ENCODE measurements at regions not wholly inside any gene's neighbourhood (a gene's known extent, or its start where the extent isn't known, plus 50 kb on each side); places are given as distances from the start of the nearest gene placed in this dataset.
"Not testable (repeated sequence)": the region's sequence is repeated elsewhere in the genome, so short reads cannot be mapped to it uniquely, and the experiment has no call there.

DNA sequence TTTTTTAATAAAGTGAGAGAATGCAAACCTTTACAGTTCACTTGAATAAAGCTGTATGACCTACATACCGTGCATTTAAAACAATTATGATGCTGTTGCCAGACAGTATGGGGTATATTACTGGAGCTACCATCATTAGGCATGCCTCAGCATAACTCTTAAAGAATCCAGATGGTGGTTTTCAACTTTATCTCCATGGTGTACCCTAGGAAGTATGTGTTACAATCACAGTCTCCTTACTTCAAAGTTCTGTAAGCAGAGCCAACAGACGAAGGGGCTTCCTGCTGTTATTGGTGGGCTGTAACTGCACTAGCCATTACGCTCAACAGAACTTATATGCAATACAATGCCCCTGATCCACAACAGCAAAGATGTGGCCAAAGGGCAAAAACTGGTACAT is 803.3 kb downstream of the DTWD2 start:
- no peak for DNase-seq (ENCODE audit: low spot score)

DNA sequence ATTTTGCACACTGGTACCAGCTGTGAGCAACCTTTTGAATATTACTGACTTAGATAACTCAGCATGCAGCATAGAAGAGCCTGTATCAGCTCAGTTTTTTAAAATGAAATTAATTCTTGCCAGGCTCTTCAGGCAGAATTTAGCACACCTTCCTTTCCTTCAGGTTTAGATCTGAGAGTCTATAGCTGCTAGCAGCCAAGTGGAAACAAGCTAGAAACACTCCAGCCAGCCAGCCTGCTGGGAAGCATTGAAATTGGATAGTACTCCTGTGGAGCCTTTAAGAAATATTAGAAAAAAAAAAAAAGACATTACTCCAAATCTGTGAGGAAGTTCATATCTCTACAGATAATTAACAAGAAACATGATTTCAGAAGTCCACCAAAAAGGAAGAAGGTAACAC is 812.2 kb downstream of the DTWD2 start:
- no peak for DNase-seq (ENCODE audit: low spot score)

DNA sequence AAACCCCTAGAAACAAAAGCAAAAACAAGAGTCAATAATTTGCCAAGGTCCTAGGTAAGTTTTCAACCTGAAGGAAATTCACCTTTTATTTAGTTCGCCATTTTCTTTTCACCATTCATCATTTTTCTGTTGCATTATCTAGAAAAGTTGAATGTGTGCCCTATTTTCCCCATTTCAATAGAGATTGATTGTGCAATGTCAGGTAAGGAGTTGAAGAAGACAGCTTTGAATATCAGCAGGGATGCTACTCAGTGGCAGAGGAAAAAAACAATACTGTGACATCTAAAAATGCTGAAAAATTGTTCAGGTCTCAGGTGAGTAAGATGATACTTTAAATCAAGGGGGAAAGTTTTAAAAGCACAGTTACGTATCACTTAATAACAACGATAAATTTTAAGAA is 813.7 kb downstream of the DTWD2 start:
- DNase-seq (ENCODE audit: low spot score) = no peak

DNA sequence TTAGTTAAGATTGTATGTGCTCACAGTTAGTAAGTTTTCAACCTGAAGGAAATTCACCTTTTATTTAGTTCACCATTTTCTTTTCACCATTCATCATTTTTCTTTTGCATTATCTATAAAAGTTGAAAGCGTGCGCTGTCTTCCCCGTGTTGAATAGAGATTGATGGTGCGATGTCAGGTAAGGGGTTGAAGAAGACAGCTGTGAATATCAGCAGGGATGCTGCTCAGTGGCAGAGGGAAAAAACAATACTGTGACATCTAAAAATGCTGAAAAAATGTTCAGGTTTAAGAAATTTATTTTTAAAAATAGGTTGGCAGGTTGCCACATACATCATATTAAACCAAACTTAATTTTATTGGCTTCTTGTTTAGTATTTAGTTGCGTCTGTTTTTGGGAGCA is 815.0 kb downstream of the DTWD2 start:
- DNase-seq (ENCODE audit: low spot score) = no peak

DNA sequence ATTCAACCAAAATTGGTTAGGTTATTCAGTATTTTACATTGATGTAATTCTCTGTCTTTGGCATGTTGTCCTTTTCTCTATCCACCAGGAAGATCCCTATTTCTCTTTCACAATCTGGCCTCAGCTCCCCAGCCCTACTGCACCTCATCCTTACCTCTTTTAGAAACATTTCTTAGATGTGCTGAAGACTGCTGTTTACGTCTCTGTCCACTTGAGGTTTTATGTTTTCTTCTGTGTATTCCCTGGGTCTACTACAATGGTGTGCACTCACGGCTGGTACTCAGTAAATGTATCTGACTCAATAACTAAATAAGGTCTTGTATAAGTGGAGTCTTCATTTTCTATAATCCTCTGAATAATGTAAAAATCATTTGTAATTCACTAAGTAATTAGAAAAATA is 822.7 kb downstream of the DTWD2 start:
- no peak for DNase-seq (ENCODE audit: low spot score)

DNA sequence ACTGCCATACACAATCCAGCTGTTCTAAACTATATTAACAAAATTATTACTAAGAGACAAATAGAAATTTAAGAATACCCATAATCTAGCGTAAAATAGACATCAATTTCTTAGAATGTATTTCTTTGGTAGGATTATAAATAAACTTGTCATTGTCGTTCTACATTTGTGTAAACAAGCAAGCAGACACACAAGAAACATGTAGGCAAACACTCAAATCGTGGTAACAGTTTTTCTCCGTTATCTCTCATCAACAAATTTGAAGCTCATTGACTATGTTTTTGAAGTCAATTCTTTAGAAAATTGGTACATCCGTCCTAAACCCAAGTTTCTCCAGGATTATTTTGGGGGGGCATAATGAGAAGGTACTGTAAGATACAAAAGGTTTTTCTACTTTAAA is 832.2 kb downstream of the DTWD2 start:
- no peak for DNase-seq (ENCODE audit: low spot score)

DNA sequence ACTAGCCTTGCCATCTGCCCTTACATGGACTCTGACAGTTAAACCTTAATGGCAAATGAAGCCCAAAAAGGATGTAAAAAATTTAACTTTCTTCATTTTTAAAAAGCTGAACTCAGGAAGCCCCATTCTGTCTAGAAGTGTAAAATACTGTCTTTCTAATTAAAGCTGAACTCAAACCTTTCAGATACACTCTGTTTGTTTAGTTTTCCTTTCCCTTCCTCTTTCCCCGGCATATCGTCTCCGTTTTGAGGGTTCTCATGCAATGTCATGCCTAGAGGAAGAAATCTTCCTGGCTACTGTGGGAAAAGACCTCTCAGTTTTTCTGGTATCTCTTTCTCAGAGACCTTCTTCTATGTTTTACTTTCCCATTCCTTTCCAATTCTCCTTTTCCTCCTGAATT is 841.5 kb downstream of the DTWD2 start:
- DNase-seq (ENCODE audit: low spot score) = no peak

DNA sequence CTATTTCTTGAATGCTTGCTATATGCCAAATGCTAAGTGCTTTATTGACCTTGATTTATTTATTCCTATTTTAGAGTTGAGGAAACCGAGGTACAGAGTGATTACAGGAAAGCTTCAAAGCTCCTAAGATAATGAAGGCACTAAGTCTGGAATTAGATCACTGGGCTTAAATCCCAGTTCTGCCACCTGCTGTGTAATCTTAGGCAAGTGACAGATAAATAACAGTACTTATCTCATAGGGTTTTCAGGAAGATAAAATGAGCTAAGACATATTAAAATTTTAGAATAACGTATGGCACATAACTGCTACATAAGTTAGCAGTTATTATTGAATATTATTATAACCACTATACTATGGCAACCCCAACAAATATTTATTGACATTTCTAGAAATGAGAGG is 843.8 kb downstream of the DTWD2 start:
- no peak for DNase-seq (ENCODE audit: low spot score)

DNA sequence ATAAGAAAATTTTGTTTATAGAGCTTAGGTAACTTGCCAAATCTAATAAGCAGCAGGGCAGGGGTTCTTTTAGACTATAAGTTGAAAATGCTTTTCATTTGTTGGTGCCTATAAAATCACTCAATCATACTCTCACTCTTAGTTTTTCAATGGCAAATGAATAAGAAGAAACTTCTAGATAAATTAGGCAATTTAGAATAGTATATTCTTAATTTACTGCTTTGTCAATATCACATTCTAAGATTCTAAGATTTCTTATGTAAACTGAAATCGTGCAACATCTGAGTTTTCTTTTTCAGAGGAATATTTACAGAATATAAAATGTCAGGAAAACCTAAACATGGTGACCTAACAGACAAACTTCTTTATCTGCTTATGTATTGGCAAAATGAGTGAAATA is 849.0 kb downstream of the DTWD2 start:
- no peak for DNase-seq (ENCODE audit: low spot score)

DNA sequence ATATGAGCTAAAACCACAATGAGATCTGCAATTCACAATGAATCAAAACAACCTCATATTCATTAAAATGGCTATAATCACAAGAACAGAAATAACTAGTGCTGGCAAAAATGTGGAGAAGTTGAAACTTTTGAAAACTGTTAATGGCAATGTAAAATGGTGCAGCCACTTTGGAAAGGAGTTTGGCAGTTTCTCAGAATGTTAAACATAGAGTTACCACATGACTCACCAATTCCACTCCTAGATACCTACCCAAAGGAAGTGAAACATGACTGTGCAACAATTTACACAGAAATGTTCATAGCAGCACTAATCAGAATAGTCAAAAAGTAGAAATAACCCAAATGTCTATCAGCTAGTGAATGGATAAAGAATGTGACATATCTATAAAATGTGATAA is 862.2 kb downstream of the DTWD2 start:
- DNase-seq (ENCODE audit: low spot score) = no peak

DNA sequence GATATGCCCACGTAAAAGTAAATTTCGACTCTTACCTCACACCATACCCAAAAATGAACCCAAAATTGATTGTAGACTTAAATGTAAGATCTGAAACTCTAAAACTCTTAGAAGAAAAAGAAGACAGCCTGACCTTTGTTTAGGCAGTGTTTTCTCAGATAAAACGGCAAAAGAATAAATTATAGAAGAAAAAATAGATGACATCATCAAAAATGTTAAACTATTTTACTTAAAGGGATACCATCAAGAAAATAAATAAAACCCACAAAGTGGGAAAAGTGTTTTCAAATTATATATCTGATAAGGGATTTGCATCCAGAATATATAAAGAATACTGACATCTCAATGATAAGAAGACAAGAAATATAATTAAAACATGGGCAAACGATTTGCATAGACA is 862.7 kb downstream of the DTWD2 start:
- no peak for DNase-seq (ENCODE audit: low spot score)

DNA sequence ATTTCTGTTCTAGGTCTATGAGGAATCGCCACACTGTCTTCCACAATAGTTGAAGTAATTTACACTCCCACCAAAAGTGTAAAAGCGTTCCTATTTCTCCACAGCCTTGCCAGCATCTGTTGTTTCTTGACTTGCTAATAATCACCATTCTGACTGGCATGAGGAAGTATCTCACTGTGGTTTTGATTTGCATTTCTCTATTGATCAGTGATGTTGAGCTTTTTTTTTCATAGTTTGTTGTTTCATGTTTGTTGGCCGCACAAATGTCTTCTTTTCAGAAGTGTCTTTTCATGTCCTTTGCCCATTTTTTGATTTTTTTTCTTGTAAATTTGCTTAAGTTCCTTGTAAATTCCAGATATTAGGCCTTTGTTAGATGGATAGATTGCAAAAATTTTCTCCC is 867.1 kb downstream of the DTWD2 start:
- DNase-seq (ENCODE audit: low spot score) = no peak

DNA sequence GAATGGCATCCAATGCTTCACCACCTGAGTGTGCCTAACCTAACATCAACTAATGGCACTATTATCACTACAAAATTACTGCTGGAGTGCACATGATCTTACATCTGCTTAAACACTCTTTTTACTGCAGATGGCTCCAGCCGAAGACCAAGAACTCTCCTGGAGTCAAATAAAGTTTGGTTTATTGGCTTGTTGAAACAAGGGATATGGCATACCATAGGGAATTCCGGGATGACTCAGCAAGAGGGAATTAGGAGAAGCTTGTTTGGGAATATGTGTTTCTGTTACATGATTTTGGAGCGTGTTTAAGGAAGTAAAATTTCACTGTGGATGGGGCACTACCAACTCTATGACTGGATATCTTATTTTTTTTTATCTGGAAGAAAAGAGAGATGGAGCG is 872.6 kb downstream of the DTWD2 start:
- no peak for DNase-seq (ENCODE audit: low spot score)

DNA sequence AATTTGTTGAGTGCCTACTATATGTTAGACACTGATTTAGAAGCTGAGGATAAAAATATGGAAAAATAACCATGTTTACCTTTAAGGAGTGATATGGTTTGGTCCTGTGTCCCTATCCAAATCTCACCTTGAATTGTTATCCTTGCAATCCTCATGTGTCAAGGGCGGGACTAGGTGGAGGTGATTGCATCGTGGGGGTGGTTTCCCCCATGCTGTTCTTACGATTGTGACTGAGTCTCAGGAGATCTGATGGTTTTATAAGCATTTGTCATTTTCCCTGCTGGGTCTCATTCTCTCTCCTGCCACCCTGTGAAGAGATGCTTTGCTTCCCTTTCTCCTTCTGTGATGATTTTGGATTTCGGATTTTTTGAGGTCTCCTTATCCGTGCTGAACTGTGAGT is 876.4 kb downstream of the DTWD2 start:
- no peak for DNase-seq (ENCODE audit: low spot score)

DNA sequence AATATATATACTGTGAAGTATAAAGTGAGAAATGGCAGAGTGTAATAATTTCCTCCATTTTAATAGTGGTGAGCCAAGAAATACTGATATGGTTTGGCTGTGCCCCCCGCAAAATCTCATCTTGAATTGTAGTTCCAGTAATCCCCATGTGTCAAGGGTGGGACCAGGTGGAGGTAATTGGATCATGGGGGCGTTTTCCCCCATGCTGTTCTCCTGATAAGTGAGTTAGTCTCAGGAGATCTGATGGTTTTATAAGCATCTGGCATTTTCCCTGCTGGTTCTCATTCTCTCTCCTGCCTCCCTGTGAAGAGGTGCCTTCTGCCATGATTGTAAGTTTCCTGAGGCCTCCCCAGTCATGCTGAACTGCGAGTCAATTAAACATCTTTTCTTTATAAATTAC is 881.1 kb downstream of the DTWD2 start:
- not testable (repeated sequence) for DNase-seq (ENCODE audit: low spot score)

DNA sequence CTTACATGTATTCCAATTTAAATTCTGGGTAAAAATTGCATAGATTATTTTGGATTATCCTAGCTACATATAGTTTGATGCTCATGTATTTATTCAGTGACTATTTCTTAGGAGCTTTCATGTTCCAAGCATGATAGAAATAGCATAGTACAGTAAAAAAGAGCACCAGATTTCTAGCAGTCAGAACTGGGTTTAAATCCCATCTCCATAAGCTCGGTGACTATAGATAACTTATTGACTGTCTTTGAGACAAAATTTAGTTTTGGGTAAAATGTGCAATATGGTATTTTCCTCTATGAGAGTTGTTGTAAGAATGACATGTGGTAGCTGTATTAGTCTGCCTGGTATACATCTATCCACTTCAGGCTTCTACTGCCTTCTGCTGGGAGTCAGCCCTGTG is 889.6 kb downstream of the DTWD2 start:
- DNase-seq (ENCODE audit: low spot score) = no peak

DNA sequence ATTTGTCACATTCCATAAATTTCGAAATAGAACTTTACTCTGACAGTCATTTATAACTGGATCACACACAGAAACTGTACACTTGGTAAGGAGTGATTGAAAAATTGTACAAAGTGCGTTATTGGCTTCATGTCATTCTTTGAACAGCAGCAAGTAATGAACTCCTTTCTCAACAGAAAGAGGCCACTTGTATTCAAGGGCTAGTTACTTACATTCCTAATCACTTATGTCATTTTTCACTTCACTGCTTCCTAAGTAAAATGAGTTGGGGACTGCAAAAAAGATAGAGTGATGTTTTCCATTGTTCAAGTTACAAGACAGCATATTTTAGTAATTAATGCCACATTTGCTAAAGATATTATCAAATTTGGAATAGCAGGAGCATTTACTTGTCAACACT is 893.2 kb downstream of the DTWD2 start:
- DNase-seq (ENCODE audit: low spot score) = no peak

DNA sequence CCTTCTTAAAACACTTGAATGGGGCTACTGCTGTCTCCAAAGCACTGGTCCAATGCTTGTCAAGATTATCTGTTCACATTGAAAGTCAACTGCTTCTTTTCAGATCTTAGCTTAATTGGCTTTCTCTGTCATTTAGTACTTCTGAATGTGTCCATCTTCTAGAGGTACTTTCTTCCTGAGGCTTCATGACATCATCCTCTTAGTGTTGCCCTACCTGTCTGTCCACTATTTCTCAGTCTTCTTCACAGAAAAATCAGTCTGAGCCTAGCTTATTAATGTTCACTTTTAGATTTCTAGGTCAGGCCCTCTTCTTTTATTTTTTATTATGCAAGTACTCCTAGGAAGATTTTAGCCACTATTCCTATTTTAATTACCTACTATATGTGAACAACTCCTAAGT is 899.9 kb downstream of the DTWD2 start:
- DNase-seq (ENCODE audit: low spot score) = no peak

DNA sequence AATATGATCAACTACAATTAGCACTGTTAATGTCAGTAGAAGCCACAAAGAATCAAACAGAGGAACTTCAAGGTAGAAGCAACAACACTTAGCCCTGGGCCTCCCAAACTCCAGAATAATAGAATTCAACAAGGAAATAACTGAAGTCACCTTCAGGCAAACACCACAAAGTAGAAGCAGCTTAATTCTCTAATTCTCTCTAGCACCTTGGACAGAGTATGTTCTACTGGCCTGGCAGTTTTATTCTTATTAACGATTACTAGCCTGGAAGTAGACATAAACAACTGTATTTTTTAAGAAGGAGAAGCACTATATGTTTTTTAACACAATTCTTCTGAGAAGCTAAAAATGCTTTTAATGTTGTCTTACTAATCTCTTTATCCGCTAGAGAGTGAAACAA is 911.9 kb downstream of the DTWD2 start:
- no peak for DNase-seq (ENCODE audit: low spot score)

DNA sequence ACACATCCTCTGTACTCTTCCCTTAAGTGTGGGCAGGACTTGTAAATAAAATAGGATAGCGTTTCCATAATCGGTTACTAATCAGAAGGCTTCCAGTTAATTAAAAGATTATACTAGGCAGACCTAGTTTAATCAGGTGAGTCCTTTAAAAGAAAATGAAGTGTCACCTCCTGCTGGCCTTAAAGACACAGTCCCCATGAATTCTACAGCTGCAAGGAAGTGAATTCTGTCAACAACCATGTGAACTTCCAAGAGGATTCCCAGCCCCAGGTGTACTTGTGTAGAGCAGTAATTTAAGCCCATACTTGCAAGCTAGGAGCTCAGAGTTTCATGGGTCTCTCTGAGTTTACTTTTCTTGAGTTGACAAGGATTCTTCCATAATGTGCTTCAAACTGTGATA is 918.3 kb downstream of the DTWD2 start:
- DNase-seq (ENCODE audit: low spot score) = no peak

DNA sequence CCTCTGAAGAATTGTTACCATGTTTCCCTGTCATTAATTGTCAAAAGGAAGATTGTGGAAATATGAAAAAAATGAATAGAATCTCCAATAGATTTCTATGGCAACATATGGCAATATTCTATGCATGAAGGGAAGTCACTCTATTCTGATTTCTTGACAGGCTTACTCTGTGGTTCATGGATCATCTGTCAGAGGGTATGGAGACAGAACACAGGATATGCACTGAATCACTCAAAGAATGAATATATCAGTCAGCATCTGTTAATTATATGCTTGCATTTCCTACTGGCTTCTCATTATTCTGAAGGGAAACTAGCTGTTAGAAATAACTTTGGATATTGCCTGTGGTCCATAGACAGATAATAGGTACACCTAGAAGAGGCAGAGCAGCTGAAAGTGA is 918.9 kb downstream of the DTWD2 start:
- no peak for DNase-seq (ENCODE audit: low spot score)

DNA sequence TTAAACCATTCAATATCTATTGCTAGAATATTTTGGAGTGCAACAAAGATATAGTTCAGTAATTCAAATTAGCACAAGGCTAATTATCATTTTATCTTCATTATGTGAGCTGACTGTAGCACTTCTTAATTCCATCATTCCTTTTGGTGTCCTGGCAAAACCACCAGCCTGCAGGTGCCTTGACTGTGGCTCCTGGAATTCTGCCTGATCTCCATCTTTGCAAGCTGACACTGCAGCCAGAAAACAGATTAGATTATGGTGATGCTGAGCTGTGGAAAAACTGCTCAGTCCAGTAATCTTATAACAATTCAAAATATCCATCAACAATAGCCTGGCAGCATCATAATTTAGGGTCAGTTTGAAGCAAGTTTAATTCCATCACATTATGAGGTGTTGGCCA is 919.5 kb downstream of the DTWD2 start:
- no peak for DNase-seq (ENCODE audit: low spot score)

DNA sequence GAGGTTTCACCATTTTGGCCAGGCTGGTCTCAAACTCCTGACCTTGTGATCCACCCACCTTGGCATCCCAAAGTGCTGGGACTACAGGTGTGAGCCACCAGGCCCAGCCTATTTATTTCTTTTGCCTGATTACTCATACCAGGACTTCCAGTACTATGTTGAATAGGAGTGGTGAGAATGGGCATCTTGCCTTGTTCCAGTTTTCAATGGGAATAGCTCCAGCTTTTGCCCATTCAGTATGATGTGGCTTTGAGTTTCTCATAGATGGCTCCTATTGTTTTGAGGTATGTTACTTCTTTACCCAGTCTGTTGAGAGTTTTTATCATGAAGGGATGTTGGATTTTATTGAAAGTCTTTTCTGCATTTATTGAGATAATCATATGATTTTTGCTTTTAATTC is 924.5 kb downstream of the DTWD2 start:
- DNase-seq (ENCODE audit: low spot score) = not testable (repeated sequence)

DNA sequence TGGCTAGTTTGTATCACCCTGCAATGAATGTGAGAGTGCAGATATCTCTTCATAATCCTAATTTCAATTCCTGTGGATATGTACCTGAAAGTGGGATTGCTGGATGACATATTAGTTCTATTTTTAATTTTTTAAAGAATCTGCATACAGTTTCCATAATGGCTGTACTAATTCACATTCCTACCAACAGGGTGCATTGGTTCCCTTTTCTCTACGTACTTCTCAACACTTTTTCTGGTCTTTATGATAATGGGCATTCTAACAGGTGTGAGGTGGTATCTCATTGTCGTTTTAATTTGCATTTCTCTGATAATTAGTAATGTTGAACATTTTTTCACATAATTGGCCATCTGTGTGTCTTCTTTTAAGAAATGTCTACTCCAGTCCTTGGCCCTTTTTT is 927.5 kb downstream of the DTWD2 start:
- no peak for DNase-seq (ENCODE audit: low spot score)

DNA sequence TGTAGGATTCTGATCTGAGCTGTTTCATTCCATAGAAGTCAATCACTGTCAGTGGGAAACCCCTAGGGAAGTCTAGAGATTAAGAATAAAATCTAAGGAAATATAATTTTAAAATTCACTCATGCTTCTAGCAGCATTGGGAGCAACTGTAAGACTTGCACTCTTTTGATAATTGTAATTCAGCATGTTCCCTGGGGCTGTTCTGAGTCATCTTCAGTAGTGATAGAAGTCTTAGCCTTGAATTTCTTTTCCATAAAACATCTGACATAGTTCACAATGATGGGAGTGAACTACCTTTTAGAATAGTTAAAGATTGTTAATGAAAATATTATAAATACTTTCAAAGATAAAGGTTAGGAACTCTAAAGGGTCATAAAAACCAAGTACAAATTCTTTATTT is 935.8 kb downstream of the DTWD2 start:
- DNase-seq (ENCODE audit: low spot score) = no peak

DNA sequence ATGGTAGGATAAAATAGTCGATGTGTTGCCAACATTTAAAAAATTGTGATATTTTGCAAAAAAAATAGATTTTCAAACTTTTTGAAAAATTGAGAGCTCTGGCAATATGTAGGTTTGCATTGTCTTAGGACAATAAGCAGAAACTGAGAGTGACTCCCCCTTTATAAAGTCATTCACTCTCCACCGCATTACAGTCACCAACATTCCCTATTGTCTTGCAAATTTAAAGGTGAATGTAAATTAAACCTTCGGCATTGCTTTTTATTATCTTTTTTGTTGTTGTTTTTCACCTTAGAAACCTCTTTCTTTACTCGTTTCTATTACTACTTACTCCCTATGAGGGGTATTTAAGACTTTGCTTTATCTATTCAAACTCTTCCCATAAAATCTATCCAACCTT is 944.2 kb downstream of the DTWD2 start:
- no peak for DNase-seq (ENCODE audit: low spot score)
